ENCODE measurements at regions not wholly inside any gene's neighbourhood (a gene's known extent, or its start where the extent isn't known, plus 50 kb on each side); places are given as distances from the start of the nearest gene placed in this dataset.

DNA sequence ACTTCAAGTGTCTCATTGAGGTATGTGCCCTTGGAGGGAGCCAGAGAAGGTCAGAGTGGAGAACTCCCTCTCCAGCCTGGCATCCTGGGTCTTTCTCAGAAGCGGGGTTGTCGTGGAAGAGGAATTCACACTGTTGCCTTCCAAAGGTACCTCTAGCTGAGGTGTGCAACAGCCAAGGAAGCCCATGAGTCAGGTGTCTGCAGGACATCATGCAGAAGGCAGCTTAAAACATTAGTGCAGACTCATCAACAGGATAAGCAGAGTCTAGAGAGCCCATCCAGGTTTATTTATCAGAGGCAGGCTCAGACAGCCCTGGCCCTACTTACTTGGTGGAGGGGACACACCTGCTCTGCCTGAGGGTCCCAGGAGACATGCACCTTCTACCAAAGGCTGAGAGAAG lies 95.6 kb upstream of the TPM1 start:
- TF ChIP-seq, protein P1, sequence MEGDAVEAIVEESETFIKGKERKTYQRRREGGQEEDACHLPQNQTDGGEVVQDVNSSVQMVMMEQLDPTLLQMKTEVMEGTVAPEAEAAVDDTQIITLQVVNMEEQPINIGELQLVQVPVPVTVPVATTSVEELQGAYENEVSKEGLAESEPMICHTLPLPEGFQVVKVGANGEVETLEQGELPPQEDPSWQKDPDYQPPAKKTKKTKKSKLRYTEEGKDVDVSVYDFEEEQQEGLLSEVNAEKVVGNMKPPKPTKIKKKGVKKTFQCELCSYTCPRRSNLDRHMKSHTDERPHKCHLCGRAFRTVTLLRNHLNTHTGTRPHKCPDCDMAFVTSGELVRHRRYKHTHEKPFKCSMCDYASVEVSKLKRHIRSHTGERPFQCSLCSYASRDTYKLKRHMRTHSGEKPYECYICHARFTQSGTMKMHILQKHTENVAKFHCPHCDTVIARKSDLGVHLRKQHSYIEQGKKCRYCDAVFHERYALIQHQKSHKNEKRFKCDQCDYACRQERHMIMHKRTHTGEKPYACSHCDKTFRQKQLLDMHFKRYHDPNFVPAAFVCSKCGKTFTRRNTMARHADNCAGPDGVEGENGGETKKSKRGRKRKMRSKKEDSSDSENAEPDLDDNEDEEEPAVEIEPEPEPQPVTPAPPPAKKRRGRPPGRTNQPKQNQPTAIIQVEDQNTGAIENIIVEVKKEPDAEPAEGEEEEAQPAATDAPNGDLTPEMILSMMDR (optimal IDR thresholded peaks at IDR 0.05 in 1 of 3, IDR thresholded peaks at IDR 0.05 in 1 of 3, conservative IDR thresholded peaks at IDR 0.05 in 1 of 3; ENCODE audit: extremely low read depth in 1 of 3, insufficient read depth in 2 of 3, low read length in 3 of 3): no peak
- TF ChIP-seq EZH2 (IDR thresholded peaks at IDR 0.05; ENCODE audit: low read length): no peak

Data from keratinocyte (primary cell).